OCI-LY7 (cell line): ENCODE measurements at regions not wholly inside any gene's neighbourhood (a gene's known extent, or its start where the extent isn't known, plus 50 kb on each side); places are given as distances from the start of the nearest gene placed in this dataset.

Source experiments
- BruUV-seq: library from RNA; stranded (reverse); fragments of 400-500 nt; replicated peaks from 2 replicates; lab custom pipeline; 2021; lab: Mats Ljungman, UMichigan
- CTCF ChIA-PET: fragments of 300-600 bp; sonication (Branson Sonifier 250); formaldehyde crosslinking; loops from one replicate; lab custom pipeline; 2022; ENCODE audit warnings: antibody characterized with exemption; ENCODE audit not compliant: unreplicated experiment; lab: Charles Lee
- POLR2A ChIA-PET: fragments of 300-600 bp; sonication (Branson Sonifier 250); formaldehyde crosslinking; loops from one replicate; lab custom pipeline; 2022; ENCODE audit warnings: antibody characterized with exemption; lab: Charles Lee
- DNase-seq: peaks from one replicate; pipeline ENCODE4 v3.0.0-alpha.2; 2015; ENCODE audit warnings: low spot score
- H2AFZ ChIP-seq: fragments of 200-600 bp; sonication (generic), shearing (Covaris generic); 2 replicates; pipeline ENCODE4 v1.6.1; 2014; ENCODE audit warnings: mild to moderate bottlenecking, antibody characterized with exemption, low read length, moderate library complexity
- H3K27ac ChIP-seq: fragments of 200-600 bp; sonication (generic); 2 replicates; pipeline ENCODE4 v1.5.1; 2014; ENCODE audit warnings: mixed run types, low read depth, mild to moderate bottlenecking, moderate library complexity, low read length, inconsistent platforms; ENCODE audit not compliant: poor library complexity, severe bottlenecking
- H3K36me3 ChIP-seq: fragments of 200-600 bp; sonication (generic); 2 replicates; pipeline ENCODE4 v1.6.1; 2014; ENCODE audit warnings: mild to moderate bottlenecking, antibody characterized with exemption, low read length, moderate library complexity, mixed read lengths; ENCODE audit not compliant: insufficient read depth
- H3K4me1 ChIP-seq: fragments of 200-600 bp; sonication (generic); 2 replicates; pipeline ENCODE4 v1.5.1; 2014; ENCODE audit warnings: mild to moderate bottlenecking, low read length; ENCODE audit not compliant: insufficient read depth, poor library complexity, severe bottlenecking
- H3K4me2 ChIP-seq: fragments of 200-600 bp; sonication (generic); 2 replicates; pipeline ENCODE4 v1.6.1; 2014; ENCODE audit warnings: mild to moderate bottlenecking, low read length
- H3K4me3 ChIP-seq: fragments of 200-600 bp; sonication (generic); 2 replicates; pipeline ENCODE4 v1.5.1; 2014; ENCODE audit warnings: mild to moderate bottlenecking, low read depth, low read length; ENCODE audit not compliant: poor library complexity, severe bottlenecking
- H3K79me2 ChIP-seq: fragments of 200-600 bp; sonication (generic); 2 replicates; pipeline ENCODE4 v1.6.1; 2016; ENCODE audit warnings: low read depth, mild to moderate bottlenecking, low read length, moderate library complexity, mixed read lengths; ENCODE audit not compliant: insufficient read depth
- H3K9me2 ChIP-seq: fragments of 200-600 bp; sonication (generic); 2 replicates; pipeline ENCODE4 v1.6.1; 2016; ENCODE audit warnings: mild to moderate bottlenecking, low read length, mixed read lengths; ENCODE audit not compliant: insufficient read depth
- H3K9me3 ChIP-seq: fragments of 200-600 bp; sonication (generic); 2 replicates; pipeline ENCODE4 v1.6.1; 2014; ENCODE audit warnings: mild to moderate bottlenecking, mixed run types, low read length, mixed read lengths
- H4K20me1 ChIP-seq: fragments of 200-600 bp; sonication (generic); 2 replicates; pipeline ENCODE4 v1.6.1; 2014; ENCODE audit warnings: mild to moderate bottlenecking, antibody characterized with exemption, low read length, moderate library complexity, mixed read lengths; ENCODE audit not compliant: insufficient read depth
- CTCF ChIP-seq: fragments of 200-600 bp; sonication (generic); conservative IDR thresholded peaks from 2 replicates; pipeline ENCODE4 v1.5.1; 2014; ENCODE audit warnings: mild to moderate bottlenecking, antibody characterized with exemption, low read length, moderate library complexity, mixed read lengths
- EZH2phosphoT487 ChIP-seq: fragments of 200-600 bp; sonication (generic); IDR thresholded peaks from 2 replicates; pipeline ENCODE4 v1.6.1; 2018; ENCODE audit warnings: low read depth, borderline replicate concordance, mild to moderate bottlenecking, mixed run types, antibody characterized with exemption, low read length, moderate library complexity, mixed read lengths
- intact Hi-C: fragments of 100-400 bp; cut with micrococcal nuclease; formaldehyde crosslinking; loops from one replicate; pipeline ENCODE4 v1.10.0; 2022; ENCODE audit not compliant: unreplicated experiment

GRCh38 chr11:97972731-97973130 is 1048.0 kb upstream of the CNTN5 start:
- Histone ChIP-seq H4K20me1 (no peaks in the 10 kb centered on the region), H3K9me2 (no peaks in the 10 kb centered on the region), H3K79me2 (no peaks in the 10 kb centered on the region), H3K4me2 (no peak overlapping the region), H3K4me3 (no peak overlapping the region), H3K9me3 (no peaks in the 10 kb centered on the region), H2AFZ (no peak overlapping the region), H3K27ac (no peak overlapping the region), H3K4me1 (no peaks in the 10 kb centered on the region), H3K36me3 (no peaks in the 10 kb centered on the region)
- ChIA-PET CTCF (no interaction called here), POLR2A (no interaction called here)
- DNase-seq = no peak
- TF ChIP-seq CTCF = no peak
- no TSS peak for BruUV-seq
- intact Hi-C loops = no loop called here

- H3K9me2 ChIP-seq = no peaks in the 10 kb centered on the region
- no peak overlapping the region for H3K27ac ChIP-seq
- no peak overlapping the region for H3K4me2 ChIP-seq
- no peaks in the 10 kb centered on the region for H3K79me2 ChIP-seq
- H2AFZ ChIP-seq = no peak overlapping the region
- no TSS peak for BruUV-seq
- H4K20me1 ChIP-seq = no peaks in the 10 kb centered on the region
- no peak for TF ChIP-seq EZH2phosphoT487
- TF ChIP-seq CTCF = no peak
- no peak overlapping the region for H3K4me3 ChIP-seq
- no peaks in the 10 kb centered on the region for H3K36me3 ChIP-seq
- intact Hi-C loops = no loop called here
- DNase-seq = no peak
- CTCF ChIA-PET = no interaction called here
- H3K4me1 ChIP-seq = no peaks in the 10 kb centered on the region
- no peaks in the 10 kb centered on the region for H3K9me3 ChIP-seq
- POLR2A ChIA-PET = no interaction called here
Observed at GRCh38 chr11:97973352-97973857, 1047.3 kb upstream of the CNTN5 start.

GRCh38 chr11:97974798-97975498 is 1045.8 kb upstream of the CNTN5 start:
- H3K4me3 ChIP-seq = no peak overlapping the region
- no peak overlapping the region for H3K4me2 ChIP-seq
- BruUV-seq = no TSS peak
- H3K4me1 ChIP-seq = no peaks in the 10 kb centered on the region
- POLR2A ChIA-PET = no interaction called here
- no peaks in the 10 kb centered on the region for H3K9me3 ChIP-seq
- CTCF ChIA-PET = no interaction called here
- TF ChIP-seq CTCF (no peak), EZH2phosphoT487 (no peak)
- no peak overlapping the region for H3K27ac ChIP-seq
- intact Hi-C loops = no loop called here
- H3K9me2 ChIP-seq = no peaks in the 10 kb centered on the region
- no peaks in the 10 kb centered on the region for H3K79me2 ChIP-seq
- no peaks in the 10 kb centered on the region for H3K36me3 ChIP-seq
- H2AFZ ChIP-seq = no peak overlapping the region
- no peaks in the 10 kb centered on the region for H4K20me1 ChIP-seq
- no peak for DNase-seq
